K562 (cell line): ENCODE measurements at regions not wholly inside any gene's neighbourhood (a gene's known extent, or its start where the extent isn't known, plus 50 kb on each side); places are given as distances from the start of the nearest gene placed in this dataset.

ENCODE experiments used
- ATAC-seq: fragments of 200-7000 bp; cut with Tn5 transposase; 3 replicates; pipeline ENCODE4 v1.9.1; 2020; ENCODE audit warnings: moderate library complexity
- BruUV-seq: library from RNA; stranded (reverse); fragments of 400-500 nt; replicated peaks from 2 replicates; lab custom pipeline; 2021; lab: Mats Ljungman, UMichigan
- CTCF ChIA-PET: fragments of 300-600 bp; formaldehyde crosslinking; extraction: SDS; loops from one replicate; lab custom pipeline; 2021; ENCODE audit warnings: low intra/inter-chr PET ratio; lab: Yijun Ruan, JAX
- POLR2A ChIA-PET: fragments of 300-600, 350-650 bp; sonication (Branson Sonifier 250); formaldehyde crosslinking; extraction: SDS; loops from one replicate; lab custom pipeline; 2021; ENCODE audit warnings: antibody characterized with exemption, inconsistent platforms; lab: Yijun Ruan, JAX
- DNase-seq, 4 experiments: peaks; one replicate each; pipeline versions ENCODE4 v3.0.0 to v3.0.0-alpha.2; 2011 to 2018; ENCODE audit warnings: low spot score in 3 of 4, mixed read lengths in 3 of 4; ENCODE audit errors: extremely low read depth in 1 of 4
- FAIRE-seq: peaks from 2 replicates; lab custom pipeline; 2011; peaks lifted over from hg19 to GRCh38; lab: Jason Lieb, UNC
- H2AFZ ChIP-seq: 2 replicates; pipeline ENCODE4 v1.6.0; 2011; ENCODE audit warnings: low read depth, low read length, control low read depth, inconsistent platforms
- H3K27ac ChIP-seq: fragments of 200-600 bp; 3 replicates; pipeline ENCODE4 v1.8.0; 2011; ENCODE audit warnings: low read depth, mild to moderate bottlenecking, control low read depth, inconsistent platforms, low read length, moderate library complexity, mixed read lengths; ENCODE audit errors: extremely low read depth
- H3K27me3 ChIP-seq, 2 experiments: fragments of 300-600 bp in 1 of 2; 2 replicates in 1 of 2; 3 replicates in 1 of 2; pipeline versions ENCODE4 v1.6.0 to v1.8.0; 2011; ENCODE audit warnings: inconsistent platforms in 2 of 2, low read length in 2 of 2, mild to moderate bottlenecking in 1 of 2, mixed read lengths in 1 of 2, moderate library complexity in 1 of 2; ENCODE audit not compliant: control insufficient read depth in 2 of 2, insufficient read depth in 2 of 2
- H3K36me3 ChIP-seq: fragments of 300-600 bp; 3 replicates; pipeline ENCODE4 v1.8.0; 2011; ENCODE audit warnings: mild to moderate bottlenecking, low read length, inconsistent platforms; ENCODE audit not compliant: control insufficient read depth, insufficient read depth
- H3K4me1 ChIP-seq, 2 experiments: fragments of 200-600 bp in 1 of 2; replicated peaks in 1 of 2; 2 replicates in 1 of 2; 3 replicates in 1 of 2; pipeline versions ENCODE4 v1.5.1 to v1.8.0; 2011; ENCODE audit warnings: inconsistent platforms in 2 of 2, low read length in 2 of 2, mild to moderate bottlenecking in 1 of 2, mixed read lengths in 1 of 2, moderate library complexity in 1 of 2; ENCODE audit not compliant: control insufficient read depth in 2 of 2, insufficient read depth in 2 of 2
- H3K4me2 ChIP-seq: 2 replicates; pipeline ENCODE4 v1.6.1; 2011; ENCODE audit warnings: low read length, control low read depth, inconsistent platforms, mixed read lengths; ENCODE audit not compliant: insufficient read depth
- H3K4me3 ChIP-seq: fragments of 200-600 bp; sonication (generic), shearing (Covaris generic); 2 replicates; pipeline ENCODE4 v1.5.1; 2016; ENCODE audit warnings: control low read depth, inconsistent platforms
- H3K79me2 ChIP-seq: fragments of 200-600 bp; 3 replicates; pipeline ENCODE4 v1.8.0; 2011; ENCODE audit warnings: low read length, inconsistent platforms; ENCODE audit not compliant: control insufficient read depth, insufficient read depth
- H3K9ac ChIP-seq, 2 experiments: 2 replicates each; pipeline versions ENCODE4 v1.6.0 to v1.6.1; 2011; ENCODE audit warnings: low read depth in 2 of 2, low read length in 2 of 2, control low read depth in 1 of 2, inconsistent platforms in 1 of 2, mild to moderate bottlenecking in 1 of 2, mixed read lengths in 1 of 2; ENCODE audit not compliant: insufficient read depth in 1 of 2
- H3K9me1 ChIP-seq: one replicate; pipeline ENCODE4 v1.6.0; 2011; ENCODE audit warnings: inconsistent platforms, mild to moderate bottlenecking, low read length, moderate library complexity; ENCODE audit not compliant: control insufficient read depth, insufficient read depth
- H3K9me3 ChIP-seq: replicated peaks from 2 replicates; pipeline ENCODE4 v1.5.1; 2011; ENCODE audit warnings: low read depth, low read length, inconsistent platforms; ENCODE audit not compliant: control insufficient read depth, insufficient read depth
- H4K20me1 ChIP-seq: replicated peaks from 2 replicates; pipeline ENCODE4 v1.6.1; 2011; ENCODE audit warnings: low read length, inconsistent platforms, mixed read lengths; ENCODE audit not compliant: control insufficient read depth, insufficient read depth
- CXXC5 ChIP-seq: fragments of 250-450 bp; sonication (Bioruptor Pico); IDR thresholded peaks from 2 replicates; pipeline ENCODE4 v1.8.0; 2022; ENCODE audit warnings: inconsistent platforms, mild to moderate bottlenecking, moderate library complexity
- OTX1 ChIP-seq: fragments of 450-650 bp; formaldehyde crosslinking; IDR thresholded peaks from 2 replicates; pipeline ENCODE4 v1.4.0; 2022; ENCODE audit warnings: mild to moderate bottlenecking
- SMC3 ChIP-seq: conservative IDR thresholded peaks from 2 replicates; pipeline ENCODE4 v1.6.1; 2011; ENCODE audit warnings: low read depth, low read length, improper control_type of control experiment; ENCODE audit not compliant: insufficient read depth
- XRCC3 ChIP-seq: fragments of 450-650 bp; IDR thresholded peaks from 2 replicates; pipeline ENCODE4 v1.6.1; 2017; ENCODE audit warnings: mild to moderate bottlenecking, moderate library complexity
- ZFP30 ChIP-seq: fragments of 250-450 bp; sonication (Bioruptor Pico); IDR thresholded peaks from 2 replicates; pipeline ENCODE4 v1.8.0; 2022; ENCODE audit warnings: moderate library complexity, mild to moderate bottlenecking, inconsistent platforms, borderline replicate concordance
- ZNF318 ChIP-seq, 2 experiments: fragments of 450-650 bp; IDR thresholded peaks; 2 replicates each; pipeline ENCODE4 v1.6.1; 2016; ENCODE audit warnings: mild to moderate bottlenecking in 2 of 2, borderline replicate concordance in 1 of 2, low read depth in 1 of 2, moderate library complexity in 1 of 2
- WGBS: fragments of 100-300 bp; shearing (Covaris generic); methylation state at CpG from one replicate; pipeline ENCODE4 v1.1.6; 2016; ENCODE audit warnings: low coverage, mixed read lengths; ENCODE audit not compliant: insufficient coverage; ENCODE audit errors: missing lambda C conversion rate; 5-methylcytosine and 5-hydroxymethylcytosine counted together
- in situ Hi-C: fragments of 300-500 bp; cut with MboI; formaldehyde crosslinking; loops from 4 replicates; pipeline ENCODE4 v1.15.0; 2018; ENCODE audit warnings: inconsistent platforms, mixed read lengths
- intact Hi-C: fragments of 100-400 bp; cut with micrococcal nuclease; formaldehyde crosslinking; loops from 2 replicates; pipeline ENCODE4 v1.14.2; 2022

GRCh38 chr4:188396037-188396436 is 256.8 kb downstream of the TRIML1 start:
- Histone ChIP-seq H4K20me1 (no peaks in the 10 kb centered on the region), H3K9ac (no peak overlapping the region), H3K4me2 (no peak overlapping the region), H2AFZ (no peak overlapping the region), H3K4me3 (no peak overlapping the region), H3K27ac (no peak overlapping the region), H3K27me3 (no peaks in the 10 kb centered on the region), H3K36me3 (no peaks in the 10 kb centered on the region), H3K9me1 (no peaks in the 10 kb centered on the region), H3K9me3 (no peaks in the 10 kb centered on the region), H3K4me1 (no peaks in the 10 kb centered on the region), H3K79me2 (no peaks in the 10 kb centered on the region)
- in situ Hi-C loops (no loop called here), intact Hi-C loops (no loop called here)
- TF ChIP-seq XRCC3: no peak
- FAIRE-seq (no peak), DNase-seq (no peak), ATAC-seq (no peak)
- ChIA-PET CTCF (no interaction called here), POLR2A (no interaction called here)
- BruUV-seq: no TSS peak
- 2% methylated on average over 5 of the region's 5 CpGs for WGBS

GRCh38 chr4:188399834-188400233 is 260.6 kb downstream of the TRIML1 start:
- H3K36me3 ChIP-seq: no peaks in the 10 kb centered on the region
- CTCF ChIA-PET: no interaction called here
- intact Hi-C loops: no loop called here
- H3K27me3 ChIP-seq: no peaks in the 10 kb centered on the region
- no peak for FAIRE-seq
- H3K4me3 ChIP-seq: no peak overlapping the region
- no peak for ATAC-seq
- in situ Hi-C loops: no loop called here
- H4K20me1 ChIP-seq: no peaks in the 10 kb centered on the region
- H3K79me2 ChIP-seq: no peaks in the 10 kb centered on the region
- 4% methylated on average over 6 of the region's 6 CpGs for WGBS
- no peak for DNase-seq
- POLR2A ChIA-PET: no interaction called here
- H3K9me1 ChIP-seq: no peaks in the 10 kb centered on the region
- H3K4me2 ChIP-seq: no peak overlapping the region
- no TSS peak for BruUV-seq
- H3K9ac ChIP-seq: no peak overlapping the region
- no peak overlapping the region for H2AFZ ChIP-seq
- TF ChIP-seq SMC3 (no peak), OTX1 (no peak), CXXC5 (CRISPR knock-in tag) (no peak), ZFP30 (CRISPR knock-in tag) (no peak), ZNF318 (IDR thresholded peaks at IDR 0.05; ENCODE audit: borderline replicate concordance in 1 of 2, low read depth in 1 of 2) (no peak)
- H3K4me1 ChIP-seq: no peaks in the 10 kb centered on the region
- H3K27ac ChIP-seq: no peak overlapping the region
- no peaks in the 10 kb centered on the region for H3K9me3 ChIP-seq
